Astrocyte (in vitro differentiated cells and primary cell): ENCODE measurements at regions not wholly inside any gene's neighbourhood (a gene's known extent, or its start where the extent isn't known, plus 50 kb on each side); places are given as distances from the start of the nearest gene placed in this dataset.
A peak's percentile ranks its signal among the peaks of the same experiment; 100 is the strongest.

Experiments used
- DNase-seq: peaks from one replicate; pipeline ENCODE4 v3.0.0-alpha.2; 2010; ENCODE audit warnings: low read depth
- FAIRE-seq: peaks from 2 replicates; lab custom pipeline; 2011; peaks lifted over from hg19 to GRCh38; lab: Jason Lieb, UNC
- H2AFZ ChIP-seq: 2 replicates; pipeline ENCODE4 v1.6.0; 2012; ENCODE audit warnings: low read depth, low read length, inconsistent platforms
- H3K27ac ChIP-seq: 2 replicates; pipeline ENCODE4 v1.5.1; 2011; ENCODE audit warnings: low read depth, low read length, inconsistent platforms
- H3K27me3 ChIP-seq: 2 replicates; pipeline ENCODE4 v1.6.0; 2011; ENCODE audit warnings: low read length, inconsistent platforms; ENCODE audit not compliant: insufficient read depth
- H3K36me3 ChIP-seq: 2 replicates; pipeline ENCODE4 v1.5.1; 2011; ENCODE audit warnings: low read length, inconsistent platforms; ENCODE audit not compliant: insufficient read depth
- H3K4me1 ChIP-seq: 2 replicates; pipeline ENCODE4 v1.5.1; 2011; ENCODE audit warnings: low read length, inconsistent platforms; ENCODE audit not compliant: insufficient read depth
- H3K4me2 ChIP-seq: 2 replicates; pipeline ENCODE4 v1.6.0; 2012; ENCODE audit warnings: low read length, inconsistent platforms
- H3K4me3 ChIP-seq: 2 replicates; pipeline ENCODE4 v1.5.1; 2011; ENCODE audit warnings: low read depth, mild to moderate bottlenecking, low read length, inconsistent platforms; ENCODE audit not compliant: insufficient read depth
- H3K79me2 ChIP-seq: 2 replicates; pipeline ENCODE4 v1.6.0; 2012; ENCODE audit warnings: mild to moderate bottlenecking, low read length, inconsistent platforms; ENCODE audit not compliant: insufficient read depth
- H3K9ac ChIP-seq: 2 replicates; pipeline ENCODE4 v1.6.0; 2012; ENCODE audit warnings: mild to moderate bottlenecking, low read length, inconsistent platforms
- H3K9me3 ChIP-seq: 2 replicates; pipeline ENCODE4 v1.5.1; 2012; ENCODE audit warnings: low read depth, mild to moderate bottlenecking, low read length, inconsistent platforms; ENCODE audit not compliant: insufficient read depth
- H4K20me1 ChIP-seq: 2 replicates; pipeline ENCODE4 v1.6.0; 2012; ENCODE audit warnings: low read length, inconsistent platforms; ENCODE audit not compliant: insufficient read depth
- H3K27ac Mint-ChIP-seq: one replicate; pipeline ENCODE4 v1.8.0; 2021; ENCODE audit warnings: mild to moderate bottlenecking, mixed read lengths; ENCODE audit not compliant: unreplicated experiment
- H3K27me3 Mint-ChIP-seq: one replicate; pipeline ENCODE4 v1.8.0; 2021; ENCODE audit warnings: low read depth, mixed read lengths; ENCODE audit not compliant: unreplicated experiment
- H3K36me3 Mint-ChIP-seq: one replicate; pipeline ENCODE4 v1.8.0; 2021; ENCODE audit warnings: low read depth, mixed read lengths; ENCODE audit not compliant: unreplicated experiment
- H3K4me1 Mint-ChIP-seq: one replicate; pipeline ENCODE4 v1.8.0; 2021; ENCODE audit warnings: low read depth, mixed read lengths; ENCODE audit not compliant: unreplicated experiment
- H3K4me3 Mint-ChIP-seq: one replicate; pipeline ENCODE4 v1.8.0; 2021; ENCODE audit warnings: mild to moderate bottlenecking, moderate library complexity, mixed read lengths; ENCODE audit not compliant: unreplicated experiment
- H3K9me3 Mint-ChIP-seq: one replicate; pipeline ENCODE4 v1.8.0; 2021; ENCODE audit warnings: mild to moderate bottlenecking, mixed read lengths; ENCODE audit not compliant: unreplicated experiment
- CTCF ChIP-seq: IDR thresholded peaks from 2 replicates; pipeline ENCODE4 v1.5.1; 2011; ENCODE audit warnings: low read depth, mild to moderate bottlenecking, inconsistent platforms, low read length, moderate library complexity; ENCODE audit not compliant: insufficient read depth
- EZH2 ChIP-seq: IDR thresholded peaks from 2 replicates; pipeline ENCODE4 v1.6.1; 2012; ENCODE audit warnings: mild to moderate bottlenecking, low read length, inconsistent platforms; ENCODE audit not compliant: insufficient read depth

- H3K36me3 Mint-ChIP-seq = no peaks in the 10 kb centered on the region
- Histone ChIP-seq H3K79me2 (no peaks in the 10 kb centered on the region), H3K36me3 (no peaks in the 10 kb centered on the region), H3K27ac (no peak overlapping the region), H4K20me1 (no peaks in the 10 kb centered on the region), H2AFZ (no peak overlapping the region), H3K4me1 (no peaks in the 10 kb centered on the region), H3K4me3 (no peak overlapping the region), H3K9ac (no peak overlapping the region), H3K27me3 (no peaks in the 10 kb centered on the region), H3K4me2 (no peak overlapping the region), H3K9me3 (no peaks in the 10 kb centered on the region)
- DNase-seq (peak; percentile 34), FAIRE-seq (no peak)
- no peak overlapping the region for H3K4me3 Mint-ChIP-seq
- H3K27me3 Mint-ChIP-seq = no peaks in the 10 kb centered on the region
- TF ChIP-seq CTCF = no peak
- no peak for TF ChIP-seq EZH2
- no peak overlapping the region for H3K27ac Mint-ChIP-seq
- peaks cover 11% of the 10 kb centered on the region for H3K9me3 Mint-ChIP-seq
- H3K4me1 Mint-ChIP-seq = no peaks in the 10 kb centered on the region
Observed at GRCh38 chr6:135655055-135655454, 157.5 kb upstream of the AHI1 start.

GRCh38 chr6:135657207-135657606, 159.7 kb upstream of the AHI1 start:
- Mint-ChIP-seq H3K27me3 (no peaks in the 10 kb centered on the region), H3K4me1 (no peaks in the 10 kb centered on the region), H3K4me3 (no peak overlapping the region), H3K27ac (no peak overlapping the region), H3K36me3 (no peaks in the 10 kb centered on the region), H3K9me3 (peaks cover 6% of the 10 kb centered on the region)
- H3K4me3 ChIP-seq = no peak overlapping the region
- H3K4me2 ChIP-seq = no peak overlapping the region
- H3K9me3 ChIP-seq = no peaks in the 10 kb centered on the region
- H3K27me3 ChIP-seq = no peaks in the 10 kb centered on the region
- H3K36me3 ChIP-seq = no peaks in the 10 kb centered on the region
- no peaks in the 10 kb centered on the region for H3K4me1 ChIP-seq
- DNase-seq (no peak), FAIRE-seq (no peak)
- no peaks in the 10 kb centered on the region for H4K20me1 ChIP-seq
- TF ChIP-seq CTCF (no peak), EZH2 (no peak)
- H3K27ac ChIP-seq = no peak overlapping the region
- H3K9ac ChIP-seq = no peak overlapping the region
- no peak overlapping the region for H2AFZ ChIP-seq
- no peaks in the 10 kb centered on the region for H3K79me2 ChIP-seq

- no peaks in the 10 kb centered on the region for H4K20me1 ChIP-seq
- H3K27ac Mint-ChIP-seq = no peak overlapping the region
- no peaks in the 10 kb centered on the region for H3K36me3 ChIP-seq
- H3K9me3 ChIP-seq = no peaks in the 10 kb centered on the region
- FAIRE-seq = no peak
- no peaks in the 10 kb centered on the region for H3K27me3 ChIP-seq
- H3K9ac ChIP-seq = no peak overlapping the region
- H3K4me3 ChIP-seq = no peak overlapping the region
- no peak overlapping the region for H3K4me2 ChIP-seq
- H3K4me3 Mint-ChIP-seq = no peak overlapping the region
- H3K36me3 Mint-ChIP-seq = no peaks in the 10 kb centered on the region
- H3K79me2 ChIP-seq = no peaks in the 10 kb centered on the region
- TF ChIP-seq CTCF (no peak), EZH2 (no peak)
- H3K9me3 Mint-ChIP-seq = peaks cover 6% of the 10 kb centered on the region
- no peak overlapping the region for H3K27ac ChIP-seq
- H3K4me1 ChIP-seq = no peaks in the 10 kb centered on the region
- no peaks in the 10 kb centered on the region for H3K27me3 Mint-ChIP-seq
- DNase-seq = no peak
- no peak overlapping the region for H2AFZ ChIP-seq
- no peaks in the 10 kb centered on the region for H3K4me1 Mint-ChIP-seq
Observed at GRCh38 chr6:135658481-135658880, 160.9 kb upstream of the AHI1 start.
